GM18520 (cell line): ENCODE measurements at regions not wholly inside any gene's neighbourhood (a gene's known extent, or its start where the extent isn't known, plus 50 kb on each side); places are given as distances from the start of the nearest gene placed in this dataset.
"Not testable (repeated sequence)": the region's sequence is repeated elsewhere in the genome, so short reads cannot be mapped to it uniquely, and the experiment has no call there.

Source experiments
- ATAC-seq: cut with Tn5 transposase; IDR thresholded peaks from one replicate; pipeline ENCODE4 v1.9.1; 2021; ENCODE audit not compliant: unreplicated experiment

- ATAC-seq: no peak
Measured at GRCh38 chr9:80678906-80679305, 1010.4 kb downstream of the TLE1 start.

GRCh38 chr9:80673496-80673895 is 1015.9 kb downstream of the TLE1 start:
- no peak for ATAC-seq

GRCh38 chr9:80665479-80665878 is 1023.9 kb downstream of the TLE1 start:
- no peak for ATAC-seq

- no peak for ATAC-seq
Measured at GRCh38 chr9:80664327-80665210, 1024.8 kb downstream of the TLE1 start.

GRCh38 chr9:80659751-80660150 is 1029.6 kb downstream of the TLE1 start:
- not testable (repeated sequence) for ATAC-seq

DNA sequence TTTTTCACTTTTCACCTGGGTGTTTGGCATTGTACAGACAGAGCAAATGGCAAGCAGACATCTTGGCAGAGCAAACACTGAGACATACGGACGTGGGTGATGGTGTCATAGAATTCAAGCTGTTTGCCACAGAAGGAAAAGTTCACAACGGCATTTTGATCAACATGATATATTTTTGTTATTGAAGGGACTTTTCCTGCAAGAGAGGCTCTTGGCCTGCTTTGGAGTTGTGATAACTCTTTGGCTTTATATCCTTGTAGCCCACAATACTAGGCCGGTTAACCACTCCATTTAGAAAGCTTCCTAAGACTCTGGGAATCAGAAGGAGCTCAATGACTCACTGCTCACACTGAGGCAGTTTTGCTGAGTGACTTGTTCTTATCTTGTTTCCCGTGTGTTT is 1038.3 kb downstream of the TLE1 start:
- ATAC-seq: no peak

- no peak for ATAC-seq
Measured at GRCh38 chr9:80649496-80649895, 1039.9 kb downstream of the TLE1 start.

DNA sequence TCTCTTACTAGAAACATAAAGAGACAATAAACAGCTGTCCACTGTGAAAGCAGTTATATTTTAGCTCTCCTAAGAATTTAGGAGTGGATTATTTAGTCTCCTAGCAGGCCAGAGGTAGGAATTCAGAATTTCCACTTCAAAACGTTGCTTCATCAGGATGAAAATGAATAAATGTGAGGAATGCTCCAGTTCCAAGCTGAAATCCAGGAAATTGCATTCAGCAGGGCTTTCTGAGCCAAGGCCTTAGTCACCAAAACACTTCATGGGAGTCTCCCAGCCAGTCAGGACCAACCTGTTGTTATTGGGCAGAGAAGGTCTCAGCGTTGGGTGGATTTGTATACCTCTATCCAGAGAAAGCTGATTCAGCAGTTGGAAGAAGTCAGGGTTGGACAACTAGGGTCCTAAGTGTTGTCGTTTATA is 1040.3 kb downstream of the TLE1 start:
- no peak for ATAC-seq

DNA sequence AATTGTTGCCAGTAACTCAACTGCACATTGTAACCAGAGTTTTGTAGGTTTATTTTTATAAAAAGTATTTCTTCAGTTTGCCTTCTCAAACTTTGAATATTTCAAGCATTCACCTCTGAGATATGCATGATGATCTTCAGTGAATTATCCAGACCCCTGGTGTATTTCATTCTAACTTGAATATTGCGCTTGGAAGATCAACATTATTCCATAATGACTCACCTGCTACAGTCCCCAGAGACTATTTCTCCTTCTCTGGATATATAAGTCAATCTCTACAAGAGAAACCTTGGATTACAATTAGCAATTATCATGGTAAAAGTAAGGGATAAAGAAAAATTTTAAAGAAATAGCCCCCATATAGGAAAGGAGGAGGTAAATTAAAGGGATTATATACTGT is 1041.0 kb downstream of the TLE1 start:
- ATAC-seq: no peak

GRCh38 chr9:80646211-80646610 is 1043.1 kb downstream of the TLE1 start:
- no peak for ATAC-seq

DNA sequence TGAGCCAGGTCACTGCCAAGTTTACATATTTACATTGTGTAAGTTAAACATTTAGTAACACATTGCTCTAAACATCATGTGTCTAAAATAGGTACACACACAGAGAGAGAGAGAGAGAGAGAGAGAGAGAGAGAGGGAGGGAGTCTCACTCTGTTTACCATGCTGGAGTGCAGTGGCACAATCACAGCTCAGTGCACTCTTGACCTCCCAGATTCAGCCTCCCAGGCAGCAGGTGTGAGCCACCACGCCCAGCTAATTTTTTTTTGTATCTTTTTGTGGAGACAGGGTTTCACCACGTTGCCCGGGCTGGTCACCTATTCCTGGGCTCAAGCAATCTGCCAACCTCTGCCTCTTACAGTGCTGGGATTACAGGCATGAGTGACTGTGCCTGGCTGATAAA is 1045.3 kb downstream of the TLE1 start:
- ATAC-seq: no peak

DNA sequence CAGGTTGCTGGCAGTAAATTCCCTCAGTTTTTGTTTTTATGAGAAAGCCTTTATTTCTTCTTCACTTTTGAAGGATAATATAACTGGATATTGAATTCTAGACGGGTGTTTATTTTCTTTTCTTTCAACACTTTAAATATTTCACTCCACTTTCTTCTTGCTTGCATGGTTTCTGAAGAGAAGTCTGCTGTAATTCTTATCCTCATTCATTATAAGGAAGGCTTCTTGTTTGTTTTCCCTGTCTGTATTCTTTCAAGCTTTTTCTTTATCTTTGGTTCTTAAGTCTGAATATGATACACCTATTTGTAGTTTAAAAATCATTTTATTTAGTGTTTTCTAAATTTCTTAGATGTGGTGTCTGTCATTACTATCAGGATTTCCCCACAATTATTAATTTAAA is 1054.3 kb downstream of the TLE1 start:
- no peak for ATAC-seq

DNA sequence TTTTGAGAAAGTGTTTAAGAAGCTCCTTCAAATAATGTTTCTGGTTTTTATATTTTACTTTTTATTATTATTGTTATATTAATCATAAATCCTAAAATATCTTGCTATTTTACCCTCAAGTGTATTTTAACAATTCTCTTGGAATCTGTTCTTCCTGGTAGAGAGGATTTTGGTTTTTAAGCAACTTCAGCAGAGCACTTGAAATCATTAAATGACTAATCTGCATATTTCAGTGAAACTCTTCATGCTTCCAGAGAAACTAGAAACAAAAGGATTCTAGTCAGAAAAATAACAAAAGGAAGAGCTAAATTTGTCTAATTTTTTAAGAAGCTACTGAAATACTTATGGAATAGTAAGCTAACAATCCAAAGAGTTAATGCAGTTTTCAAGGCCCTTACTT is 1057.3 kb downstream of the TLE1 start:
- ATAC-seq: no peak

DNA sequence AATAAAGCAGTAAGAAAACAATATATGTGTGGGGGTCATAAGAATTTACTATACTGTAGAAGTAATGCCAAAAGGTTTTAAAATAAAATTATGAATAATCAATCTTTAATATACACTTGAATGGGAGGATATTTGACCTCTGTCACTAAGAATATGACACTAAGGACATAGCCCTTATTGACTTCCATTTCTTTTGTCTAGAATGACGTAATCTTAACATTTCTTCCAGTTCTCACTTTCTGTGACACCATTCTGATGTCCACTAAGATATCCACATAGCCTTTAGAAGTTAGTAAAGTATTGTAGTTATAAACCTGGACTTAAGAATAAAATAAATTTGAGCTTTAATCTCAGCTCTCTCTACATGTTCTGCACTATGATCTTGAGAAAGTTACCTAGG is 1050.7 kb downstream of the TLE4 start:
- no peak for ATAC-seq

GRCh38 chr9:80619356-80619755 is 1047.6 kb downstream of the TLE4 start:
- ATAC-seq: no peak

- no peak for ATAC-seq
Measured at GRCh38 chr9:80615964-80616363, 1044.2 kb downstream of the TLE4 start.

GRCh38 chr9:80605793-80606192 is 1034.0 kb downstream of the TLE4 start:
- no peak for ATAC-seq

DNA sequence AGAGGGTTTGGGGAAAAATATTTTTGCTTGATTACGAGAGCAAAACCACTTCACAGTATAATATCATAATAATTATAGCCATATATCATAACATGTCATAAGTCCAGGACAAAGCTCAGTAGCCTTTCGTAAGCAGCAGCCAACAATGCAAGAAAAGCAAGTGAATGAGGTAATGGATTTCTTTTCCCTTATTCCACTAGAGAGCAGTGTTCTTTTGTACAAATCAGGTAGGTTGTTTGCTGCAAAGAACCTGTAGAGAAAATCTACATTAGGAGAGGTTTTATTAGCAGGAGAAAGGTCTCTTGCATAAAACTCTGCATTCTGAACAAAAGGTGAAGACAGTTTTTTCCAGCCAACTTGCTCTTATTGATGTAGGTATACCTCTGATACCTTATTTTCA is 1033.4 kb downstream of the TLE4 start:
- no peak for ATAC-seq

GRCh38 chr9:80602291-80602690 is 1030.5 kb downstream of the TLE4 start:
- ATAC-seq: no peak

DNA sequence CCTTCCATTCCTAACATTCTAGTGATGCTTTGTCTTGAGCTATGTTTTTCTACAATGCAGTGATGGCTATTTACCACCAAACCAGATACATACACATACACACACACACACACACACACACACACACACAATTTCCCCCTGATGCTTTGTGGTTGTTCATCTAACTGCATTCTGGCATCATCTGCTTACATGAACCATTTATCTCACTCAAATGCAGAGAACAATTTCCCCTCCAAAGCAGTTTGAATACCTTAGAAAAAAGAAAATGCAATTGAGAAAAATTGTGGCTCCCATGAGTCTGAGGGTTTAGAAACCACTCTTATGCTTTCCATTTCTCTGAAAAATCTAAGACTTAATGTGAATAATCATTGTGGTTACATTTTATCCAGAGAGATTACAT is 1024.8 kb downstream of the TLE4 start:
- ATAC-seq: no peak

DNA sequence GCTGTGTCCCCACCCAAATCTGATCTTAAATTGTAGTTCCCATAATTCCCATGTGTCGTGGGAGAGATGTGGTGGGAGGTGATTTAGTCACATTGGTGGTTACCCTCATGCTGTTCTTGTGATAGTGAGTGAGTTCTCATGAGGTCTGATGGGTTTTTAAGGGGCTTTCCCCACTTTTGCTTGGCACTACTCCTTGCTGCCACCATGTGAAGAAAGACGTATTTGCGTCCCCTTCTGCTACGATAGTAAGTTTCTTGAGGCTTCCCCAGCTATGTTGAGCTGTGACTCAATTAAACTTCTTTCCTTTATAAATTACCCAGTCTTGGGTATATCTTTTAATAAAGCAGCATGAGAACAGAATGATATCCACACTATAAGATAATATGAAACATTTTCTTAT is 1023.4 kb downstream of the TLE4 start:
- ATAC-seq: no peak

DNA sequence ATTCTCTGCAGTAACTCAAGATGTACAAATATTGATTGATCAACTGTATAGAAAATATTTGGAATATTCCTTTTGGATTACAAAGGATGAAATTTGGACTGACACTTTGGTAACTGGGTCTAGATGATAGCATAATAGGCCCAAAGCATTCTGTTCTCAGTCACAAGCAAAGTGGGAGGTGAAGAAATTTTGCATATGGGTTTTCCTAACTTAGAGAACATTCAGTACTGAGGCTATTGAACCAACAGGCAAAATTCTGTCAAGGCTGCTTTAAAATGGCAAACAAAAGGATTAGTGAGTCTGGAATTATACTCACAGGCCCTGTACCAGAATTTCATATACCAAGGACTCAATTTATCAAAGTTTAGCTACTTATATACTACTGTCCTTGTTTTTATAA is 1020.6 kb downstream of the TLE4 start:
- no peak for ATAC-seq

DNA sequence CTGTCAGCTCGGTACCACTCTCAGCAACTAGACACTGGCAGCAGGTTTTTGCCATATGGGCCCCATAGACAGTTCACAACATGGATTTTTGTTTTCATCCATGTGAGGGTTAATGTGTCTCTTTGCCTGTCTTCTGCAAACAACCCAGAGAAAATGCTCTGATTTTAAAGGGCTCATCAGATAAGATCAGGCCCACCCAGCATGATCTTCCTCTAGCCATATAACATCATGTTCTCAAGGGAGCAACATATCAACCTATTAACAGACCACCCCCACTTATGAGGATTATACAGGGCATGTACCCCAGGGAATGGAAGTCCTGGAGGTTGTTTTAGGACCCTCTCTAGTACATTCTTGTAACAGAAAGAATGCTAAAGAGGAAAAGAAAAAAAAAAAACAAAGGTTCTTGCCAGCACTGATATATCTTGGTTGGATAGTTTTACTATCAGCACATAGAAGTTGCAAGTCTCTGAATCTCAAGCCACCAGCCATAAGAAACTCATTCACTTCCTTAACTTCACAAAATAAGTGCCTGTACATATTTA is 1015.1 kb downstream of the TLE4 start:
- ATAC-seq: no peak
